Endodermal cell (in vitro differentiated cells): ENCODE measurements at regions not wholly inside any gene's neighbourhood (a gene's known extent, or its start where the extent isn't known, plus 50 kb on each side); places are given as distances from the start of the nearest gene placed in this dataset.

Experiments
- DNase-seq: peaks from one replicate; pipeline ENCODE4 v3.0.0-alpha.2; 2017
- H3K27ac ChIP-seq: 2 replicates; pipeline ENCODE4 v1.5.1; 2013; ENCODE audit warnings: mild to moderate bottlenecking, low read depth, low read length, moderate library complexity
- H3K27me3 ChIP-seq: 2 replicates; pipeline ENCODE4 v1.6.1; 2013; ENCODE audit warnings: mild to moderate bottlenecking, low read length, moderate library complexity; ENCODE audit not compliant: insufficient read depth, control insufficient read depth, poor library complexity, severe bottlenecking
- H3K36me3 ChIP-seq: 2 replicates; pipeline ENCODE4 v1.7.0; 2013; ENCODE audit warnings: mild to moderate bottlenecking, low read length, moderate library complexity; ENCODE audit not compliant: control insufficient read depth, insufficient read depth
- H3K4me1 ChIP-seq: one replicate; pipeline ENCODE4 v1.7.0; 2013; ENCODE audit warnings: low read length; ENCODE audit not compliant: control insufficient read depth, insufficient read depth
- H3K4me3 ChIP-seq: 2 replicates; pipeline ENCODE4 v1.5.1; 2013; ENCODE audit warnings: mild to moderate bottlenecking, low read length, moderate library complexity
- H3K9ac ChIP-seq: 2 replicates; pipeline ENCODE4 v1.6.1; 2013; ENCODE audit warnings: mild to moderate bottlenecking, low read length, moderate library complexity; ENCODE audit not compliant: poor library complexity, severe bottlenecking; ENCODE audit errors: extremely low read depth
- H3K9me3 ChIP-seq: 2 replicates; pipeline ENCODE4 v1.6.1; 2013; ENCODE audit warnings: mild to moderate bottlenecking, low read length, moderate library complexity; ENCODE audit not compliant: control insufficient read depth
- H3K27ac Mint-ChIP-seq: 2 replicates; pipeline ENCODE4 v1.8.0; 2020; ENCODE audit warnings: mixed read lengths
- H3K27me3 Mint-ChIP-seq: 2 replicates; pipeline ENCODE4 v1.8.0; 2021; ENCODE audit warnings: mild to moderate bottlenecking, mixed read lengths; ENCODE audit not compliant: insufficient read depth
- H3K36me3 Mint-ChIP-seq: 2 replicates; pipeline ENCODE4 v1.8.0; 2020; ENCODE audit warnings: low read depth, mixed read lengths
- H3K4me1 Mint-ChIP-seq: 2 replicates; pipeline ENCODE4 v1.8.0; 2020; ENCODE audit warnings: mixed read lengths
- H3K4me3 Mint-ChIP-seq: 2 replicates; pipeline ENCODE4 v1.8.0; 2020; ENCODE audit warnings: mild to moderate bottlenecking, moderate library complexity, mixed read lengths
- H3K9me3 Mint-ChIP-seq: 2 replicates; pipeline ENCODE4 v1.8.0; 2020; ENCODE audit warnings: mild to moderate bottlenecking, mixed read lengths
- WGBS, 2 experiments: methylation state at CpG; one replicate each; pipeline versions ENCODE4 v1.1.5 to v1.1.7; 2013; ENCODE audit warnings: missing lambda C conversion rate in 2 of 2, mixed read lengths in 1 of 2; ENCODE audit not compliant: insufficient coverage in 1 of 2, insufficient read length in 1 of 2; 5-methylcytosine and 5-hydroxymethylcytosine counted together
- TF ChIP-seq, protein P1 (sequence below): fragments of 200-600 bp; sonication (generic); conservative IDR thresholded peaks from 2 replicates; pipeline ENCODE4 v1.5.0; 2021; ENCODE audit warnings: antibody characterized with exemption, mild to moderate bottlenecking

GRCh38 chr11:30811226-30811755 lies 225.1 kb upstream of the MPPED2 start:
- no peaks in the 10 kb centered on the region for H3K27me3 ChIP-seq
- Mint-ChIP-seq H3K36me3 (no peaks in the 10 kb centered on the region), H3K27me3 (no peaks in the 10 kb centered on the region), H3K4me3 (no peak overlapping the region), H3K4me1 (no peaks in the 10 kb centered on the region), H3K9me3 (no peaks in the 10 kb centered on the region), H3K27ac (no peak overlapping the region)
- no peak for DNase-seq
- H3K27ac ChIP-seq: no peak overlapping the region
- no peaks in the 10 kb centered on the region for H3K36me3 ChIP-seq
- TF ChIP-seq, protein P1, sequence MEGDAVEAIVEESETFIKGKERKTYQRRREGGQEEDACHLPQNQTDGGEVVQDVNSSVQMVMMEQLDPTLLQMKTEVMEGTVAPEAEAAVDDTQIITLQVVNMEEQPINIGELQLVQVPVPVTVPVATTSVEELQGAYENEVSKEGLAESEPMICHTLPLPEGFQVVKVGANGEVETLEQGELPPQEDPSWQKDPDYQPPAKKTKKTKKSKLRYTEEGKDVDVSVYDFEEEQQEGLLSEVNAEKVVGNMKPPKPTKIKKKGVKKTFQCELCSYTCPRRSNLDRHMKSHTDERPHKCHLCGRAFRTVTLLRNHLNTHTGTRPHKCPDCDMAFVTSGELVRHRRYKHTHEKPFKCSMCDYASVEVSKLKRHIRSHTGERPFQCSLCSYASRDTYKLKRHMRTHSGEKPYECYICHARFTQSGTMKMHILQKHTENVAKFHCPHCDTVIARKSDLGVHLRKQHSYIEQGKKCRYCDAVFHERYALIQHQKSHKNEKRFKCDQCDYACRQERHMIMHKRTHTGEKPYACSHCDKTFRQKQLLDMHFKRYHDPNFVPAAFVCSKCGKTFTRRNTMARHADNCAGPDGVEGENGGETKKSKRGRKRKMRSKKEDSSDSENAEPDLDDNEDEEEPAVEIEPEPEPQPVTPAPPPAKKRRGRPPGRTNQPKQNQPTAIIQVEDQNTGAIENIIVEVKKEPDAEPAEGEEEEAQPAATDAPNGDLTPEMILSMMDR: no peak
- no peak overlapping the region for H3K4me3 ChIP-seq
- H3K9ac ChIP-seq: no peak overlapping the region
- H3K4me1 ChIP-seq: no peaks in the 10 kb centered on the region
- no peaks in the 10 kb centered on the region for H3K9me3 ChIP-seq
- WGBS, 2 experiments: 90 to 98% methylated on average over 2 of the region's 2 CpGs

- H3K27me3 Mint-ChIP-seq: no peaks in the 10 kb centered on the region
- no peaks in the 10 kb centered on the region for H3K36me3 Mint-ChIP-seq
- H3K4me3 Mint-ChIP-seq: no peak overlapping the region
- no peak overlapping the region for H3K27ac Mint-ChIP-seq
- Histone ChIP-seq H3K9me3 (no peaks in the 10 kb centered on the region), H3K9ac (no peak overlapping the region), H3K4me1 (no peaks in the 10 kb centered on the region), H3K4me3 (no peak overlapping the region), H3K27ac (no peak overlapping the region), H3K36me3 (no peaks in the 10 kb centered on the region), H3K27me3 (no peaks in the 10 kb centered on the region)
- WGBS, 2 experiments: 84 to 100% methylated on average over 1 to 2 of the region's 2 CpGs
- no peak for DNase-seq
- no peaks in the 10 kb centered on the region for H3K9me3 Mint-ChIP-seq
- no peaks in the 10 kb centered on the region for H3K4me1 Mint-ChIP-seq
- TF ChIP-seq, protein P1: no peak
These were observed 224.0 kb upstream of the MPPED2 start for GRCh38 chr11:30810116-30810515.

- no peak overlapping the region for H3K27ac ChIP-seq
- H3K9ac ChIP-seq: no peak overlapping the region
- H3K27ac Mint-ChIP-seq: no peak overlapping the region
- no peaks in the 10 kb centered on the region for H3K36me3 Mint-ChIP-seq
- H3K9me3 Mint-ChIP-seq: no peaks in the 10 kb centered on the region
- H3K36me3 ChIP-seq: no peaks in the 10 kb centered on the region
- 68 to 80% methylated on average over 2 to 4 of the region's 4 CpGs for WGBS, 2 experiments
- no peaks in the 10 kb centered on the region for H3K9me3 ChIP-seq
- H3K27me3 ChIP-seq: no peaks in the 10 kb centered on the region
- no peak overlapping the region for H3K4me3 Mint-ChIP-seq
- H3K4me1 Mint-ChIP-seq: no peaks in the 10 kb centered on the region
- H3K4me3 ChIP-seq: no peak overlapping the region
- no peaks in the 10 kb centered on the region for H3K4me1 ChIP-seq
- TF ChIP-seq, protein P1: no peak
- no peak for DNase-seq
- peaks cover 2% of the 10 kb centered on the region for H3K27me3 Mint-ChIP-seq
These were observed 215.2 kb upstream of the MPPED2 start for GRCh38 chr11:30801357-30801756.
